H1 (cell line): ENCODE measurements at regions not wholly inside any gene's neighbourhood (a gene's known extent, or its start where the extent isn't known, plus 50 kb on each side); places are given as distances from the start of the nearest gene placed in this dataset.

Experiments used
- CTCF ChIA-PET: fragments of 300-600 bp; sonication (Branson Sonifier 250); formaldehyde crosslinking; loops from one replicate; lab custom pipeline; 2021; ENCODE audit not compliant: partially characterized antibody; lab: Charles Lee
- POLR2A ChIA-PET: fragments of 300-600 bp; sonication (Branson Sonifier 250); formaldehyde crosslinking; loops from one replicate; lab custom pipeline; 2021; ENCODE audit warnings: inconsistent platforms; ENCODE audit not compliant: partially characterized antibody; lab: Charles Lee
- DNase-seq, 2 experiments: peaks; one replicate each; pipeline versions ENCODE4 v3.0.0 to v3.0.0-alpha.2; 2010 to 2022; ENCODE audit warnings: low spot score in 2 of 2, low read depth in 1 of 2, mixed read lengths in 1 of 2
- FAIRE-seq: peaks from 2 replicates; lab custom pipeline; 2011; peaks lifted over from hg19 to GRCh38; lab: Jason Lieb, UNC
- H2AFZ ChIP-seq: 2 replicates; pipeline ENCODE4 v1.8.1; 2012; ENCODE audit warnings: low read length, inconsistent platforms
- H2AK5ac ChIP-seq: 2 replicates; pipeline ENCODE4 v1.6.1; 2013; ENCODE audit warnings: low read depth, low read length
- H2BK120ac ChIP-seq: replicated peaks from 2 replicates; pipeline ENCODE3; 2013; ENCODE audit warnings: low read depth, low read length, inconsistent platforms
- H2BK12ac ChIP-seq: 2 replicates; pipeline ENCODE4 v1.6.1; 2013; ENCODE audit warnings: low read depth, low read length
- H2BK15ac ChIP-seq: 2 replicates; pipeline ENCODE4 v1.6.1; 2013; ENCODE audit warnings: low read length
- H2BK20ac ChIP-seq: 2 replicates; pipeline ENCODE4 v1.6.1; 2013; ENCODE audit warnings: low read length
- H2BK5ac ChIP-seq: 2 replicates; pipeline ENCODE4 v1.6.1; 2013; ENCODE audit warnings: low read depth, low read length
- H3K14ac ChIP-seq: 2 replicates; pipeline ENCODE4 v1.6.1; 2013; ENCODE audit warnings: inconsistent platforms; ENCODE audit not compliant: insufficient read length
- H3K18ac ChIP-seq: 2 replicates; pipeline ENCODE4 v1.6.1; 2013; ENCODE audit warnings: low read length; ENCODE audit errors: extremely low read depth
- H3K23ac ChIP-seq: 2 replicates; pipeline ENCODE4 v1.6.1; 2013; ENCODE audit warnings: inconsistent platforms; ENCODE audit not compliant: insufficient read length
- H3K23me2 ChIP-seq: 2 replicates; pipeline ENCODE4 v1.6.1; 2013; ENCODE audit warnings: low read depth, low read length
- H3K27ac ChIP-seq: 2 replicates; pipeline ENCODE4 v1.6.1; 2011; ENCODE audit warnings: low read depth, low read length, inconsistent platforms
- H3K27me3 ChIP-seq, 4 experiments: replicated peaks in 1 of 4; 1 replicate in 1 of 4; 2 replicates in 3 of 4; pipeline versions ENCODE4 v1.6.1 to v1.8.1; 2011 to 2013; ENCODE audit warnings: low read length in 3 of 4, mild to moderate bottlenecking in 3 of 4, inconsistent platforms in 2 of 4, mixed read lengths in 2 of 4, moderate library complexity in 1 of 4; ENCODE audit not compliant: control insufficient read depth in 3 of 4, insufficient read depth in 3 of 4; ENCODE audit errors: extremely low read depth in 1 of 4
- H3K36me3 ChIP-seq, 4 experiments: 2 replicates each; pipeline versions ENCODE4 v1.6.1 to v1.8.1; 2011 to 2013; ENCODE audit warnings: mild to moderate bottlenecking in 4 of 4, low read length in 3 of 4, moderate library complexity in 2 of 4, control low read depth in 1 of 4, inconsistent platforms in 1 of 4; ENCODE audit not compliant: insufficient read depth in 4 of 4, control insufficient read depth in 2 of 4
- H3K4ac ChIP-seq: replicated peaks from 2 replicates; pipeline ENCODE3; 2013; ENCODE audit warnings: low read length, low read depth, mixed read lengths, inconsistent platforms; ENCODE audit not compliant: insufficient read length
- H3K4me1 ChIP-seq, 4 experiments: replicated peaks in 1 of 4; 1 replicate in 1 of 4; 2 replicates in 3 of 4; pipeline versions ENCODE4 v1.6.1 to v1.8.1; 2011 to 2013; ENCODE audit warnings: low read length in 3 of 4, inconsistent platforms in 2 of 4, mixed read lengths in 1 of 4; ENCODE audit not compliant: insufficient read depth in 4 of 4, control insufficient read depth in 3 of 4
- H3K4me2 ChIP-seq, 2 experiments: 2 replicates each; pipeline versions ENCODE4 v1.6.1 to v1.8.1; 2011 to 2013; ENCODE audit warnings: low read depth in 2 of 2, low read length in 2 of 2, control low read depth in 1 of 2, inconsistent platforms in 1 of 2, mild to moderate bottlenecking in 1 of 2; ENCODE audit not compliant: insufficient read depth in 1 of 2
- H3K4me3 ChIP-seq, 4 experiments: fragments of 200-600, 300-600 bp in 1 of 4; sonication (generic), shearing (Covaris generic), sonication (Bioruptor Twin) in 1 of 4; 2 replicates each; pipeline versions ENCODE4 v1.5.1 to v1.8.1; 2011 to 2016; ENCODE audit warnings: low read length in 4 of 4, low read depth in 3 of 4, control low read depth in 2 of 4, inconsistent platforms in 2 of 4, mild to moderate bottlenecking in 2 of 4, mixed read lengths in 1 of 4, moderate library complexity in 1 of 4; ENCODE audit not compliant: insufficient read depth in 2 of 4; ENCODE audit errors: extremely low read depth in 1 of 4
- H3K56ac ChIP-seq: replicated peaks from 2 replicates; pipeline ENCODE3; 2013; ENCODE audit warnings: low read depth, mild to moderate bottlenecking, mixed read lengths, low read length, inconsistent platforms; ENCODE audit not compliant: insufficient read length
- H3K79me1 ChIP-seq: 2 replicates; pipeline ENCODE4 v1.6.1; 2013; ENCODE audit warnings: low read depth, low read length, control low read depth
- H3K79me2 ChIP-seq, 2 experiments: 2 replicates each; pipeline versions ENCODE4 v1.6.1 to v1.8.1; 2012 to 2013; ENCODE audit warnings: low read length in 2 of 2, mild to moderate bottlenecking in 2 of 2, inconsistent platforms in 1 of 2; ENCODE audit not compliant: insufficient read depth in 2 of 2, control insufficient read depth in 1 of 2
- H3K9ac ChIP-seq, 4 experiments: replicated peaks in 1 of 4; 1 replicate in 1 of 4; 2 replicates in 3 of 4; pipeline versions ENCODE4 v1.6.1 to v1.8.1; 2011 to 2013; ENCODE audit warnings: low read depth in 3 of 4, low read length in 3 of 4, control low read depth in 2 of 4, mild to moderate bottlenecking in 2 of 4, moderate library complexity in 2 of 4, inconsistent platforms in 1 of 4; ENCODE audit errors: extremely low read depth in 1 of 4
- H3K9me3 ChIP-seq, 2 experiments: 2 replicates each; pipeline versions ENCODE4 v1.6.1 to v1.8.1; 2012 to 2013; ENCODE audit warnings: mild to moderate bottlenecking in 2 of 2, moderate library complexity in 2 of 2, control low read depth in 1 of 2, inconsistent platforms in 1 of 2, low read depth in 1 of 2, low read length in 1 of 2, mixed read lengths in 1 of 2; ENCODE audit not compliant: insufficient read depth in 2 of 2
- H4K20me1 ChIP-seq, 2 experiments: replicated peaks in 1 of 2; 2 replicates each; pipeline versions ENCODE3 to v1.8.1; 2011 to 2013; ENCODE audit warnings: inconsistent platforms in 2 of 2, low read length in 2 of 2, mild to moderate bottlenecking in 1 of 2; ENCODE audit not compliant: insufficient read depth in 2 of 2, control insufficient read depth in 1 of 2
- H4K5ac ChIP-seq: 2 replicates; pipeline ENCODE4 v1.6.1; 2013; ENCODE audit warnings: low read length, low read depth, mixed read lengths, inconsistent platforms; ENCODE audit not compliant: insufficient read length
- H4K8ac ChIP-seq: 2 replicates; pipeline ENCODE4 v1.8.0; 2013; ENCODE audit warnings: mild to moderate bottlenecking, moderate library complexity, low read length, inconsistent platforms; ENCODE audit not compliant: insufficient read depth; ENCODE audit errors: extremely low read depth
- H4K91ac ChIP-seq: replicated peaks from 2 replicates; pipeline ENCODE3; 2013; ENCODE audit warnings: low read length, mixed read lengths, inconsistent platforms; ENCODE audit not compliant: insufficient read length
- GTF2F1 ChIP-seq: IDR thresholded peaks from 2 replicates; pipeline ENCODE4 v1.6.1; 2012; ENCODE audit warnings: low read depth, low read length, improper control_type of control experiment, borderline replicate concordance
- HDAC2 ChIP-seq, 2 experiments: fragments of 300-600 bp in 1 of 2; sonication (generic) in 1 of 2; IDR thresholded peaks; 2 replicates each; pipeline ENCODE4 v1.6.1; 2011 to 2012; ENCODE audit warnings: low read depth in 2 of 2, low read length in 2 of 2, mild to moderate bottlenecking in 2 of 2, moderate library complexity in 2 of 2, borderline replicate concordance in 1 of 2, inconsistent platforms in 1 of 2
- JUN ChIP-seq: IDR thresholded peaks from 2 replicates; pipeline ENCODE4 v1.6.1; 2011; ENCODE audit warnings: low read depth, mild to moderate bottlenecking, improper control_type of control experiment, low read length
- JUND ChIP-seq: IDR thresholded peaks from 2 replicates; pipeline ENCODE4 v1.6.1; 2011; ENCODE audit warnings: mild to moderate bottlenecking, improper control_type of control experiment, low read length
- NANOG ChIP-seq: IDR thresholded peaks from 2 replicates; pipeline ENCODE4 v1.6.1; 2011; ENCODE audit warnings: low read length, low read depth, mild to moderate bottlenecking, inconsistent platforms; ENCODE audit not compliant: insufficient read depth, poor library complexity, severe bottlenecking
- POLR2AphosphoS5 ChIP-seq: IDR thresholded peaks from 2 replicates; pipeline ENCODE4 v1.6.1; 2011; ENCODE audit warnings: low read depth, low read length
- SIX5 ChIP-seq: IDR thresholded peaks from 2 replicates; pipeline ENCODE4 v1.6.1; 2011; ENCODE audit warnings: mild to moderate bottlenecking, low read depth, low read length
- SRF ChIP-seq: IDR thresholded peaks from 2 replicates; pipeline ENCODE4 v1.6.1; 2011; ENCODE audit warnings: mild to moderate bottlenecking, low read depth, low read length, moderate library complexity
- WGBS, 2 experiments: shearing (Covaris generic) in 1 of 2; methylation state at CpG; one replicate each; pipeline versions ENCODE4 v1.1.6 to v1.1.7; 2013 to 2015; ENCODE audit warnings: low lambda C conversion rate in 2 of 2, mixed read lengths in 2 of 2, inconsistent platforms in 1 of 2, low coverage in 1 of 2, missing lambda C conversion rate in 1 of 2; ENCODE audit not compliant: insufficient replicate concordance in 2 of 2, insufficient coverage in 1 of 2, insufficient read length in 1 of 2; ENCODE audit errors: extremely low coverage in 1 of 2, missing lambda C conversion rate in 1 of 2; 5-methylcytosine and 5-hydroxymethylcytosine counted together
- TF ChIP-seq, protein P1 (sequence below): IDR thresholded peaks from 2 replicates; pipeline ENCODE4 v1.6.1; 2012; ENCODE audit warnings: inconsistent platforms
- TF ChIP-seq, protein P2 (sequence below): IDR thresholded peaks from 2 replicates; pipeline ENCODE4 v1.6.1; 2012; ENCODE audit warnings: inconsistent platforms
- TF ChIP-seq, protein P3 (sequence below), 3 experiments: IDR thresholded peaks; 1 replicate in 2 of 3; 2 replicates in 1 of 3; pipeline versions ENCODE4 v1.5.1 to v1.6.1; 2011; ENCODE audit warnings: low read length in 3 of 3, mild to moderate bottlenecking in 3 of 3, inconsistent platforms in 2 of 3, low read depth in 1 of 3, moderate library complexity in 1 of 3; ENCODE audit not compliant: insufficient read depth in 1 of 3; ENCODE audit errors: control extremely low read depth in 1 of 3

DNA sequence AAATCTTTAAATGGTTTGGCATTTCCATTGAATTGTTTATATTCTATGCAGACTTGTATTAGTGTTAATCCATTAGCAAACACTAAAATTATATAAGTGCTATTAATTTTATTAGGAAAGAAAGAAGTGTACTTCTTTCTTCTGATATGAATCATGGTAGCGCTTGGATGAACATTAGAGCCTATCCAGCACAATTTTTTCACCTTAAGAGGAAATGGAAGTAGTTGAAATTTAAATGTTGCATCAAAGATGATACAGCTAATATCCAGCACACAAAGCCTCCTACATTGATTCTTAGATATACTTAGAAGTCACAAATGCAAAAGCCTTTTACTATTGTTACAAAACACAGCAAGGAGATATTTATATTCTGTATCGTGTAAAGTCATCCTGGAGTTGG lies 174.5 kb downstream of the AHR start:
- Histone ChIP-seq H3K4me3 (no peak overlapping the region), H2BK120ac (no peak overlapping the region), H3K9me3 (no peaks in the 10 kb centered on the region), H2BK15ac (no peak overlapping the region), H3K79me1 (no peaks in the 10 kb centered on the region), H4K91ac (no peak overlapping the region), H3K9ac (no peak overlapping the region), H4K5ac (no peak overlapping the region), H2BK20ac (no peak overlapping the region), H3K4ac (no peak overlapping the region), H3K27ac (no peak overlapping the region), H3K56ac (no peak overlapping the region), H2AFZ (no peak overlapping the region), H3K14ac (no peak overlapping the region), H4K8ac (no peak overlapping the region), H3K23ac (no peak overlapping the region), H2BK5ac (no peak overlapping the region), H2BK12ac (no peak overlapping the region), H2AK5ac (no peak overlapping the region), H3K4me2 (no peak overlapping the region), H3K23me2 (no peaks in the 10 kb centered on the region), H3K27me3 (no peaks in the 10 kb centered on the region), H3K79me2 (no peaks in the 10 kb centered on the region), H3K36me3 (no peaks in the 10 kb centered on the region), H3K4me1 (no peaks in the 10 kb centered on the region; a peak in 1 of 7 replicates), H3K18ac (no peak overlapping the region), H4K20me1 (no peaks in the 10 kb centered on the region)
- FAIRE-seq: no peak
- DNase-seq: no peak
- ChIA-PET CTCF (no interaction called here), POLR2A (no interaction called here)
- WGBS, 2 experiments: 94% methylated on average over 2 of the region's 2 CpGs; no CpG with 5 or more reads in 1 of the 2 experiments
- TF ChIP-seq GTF2F1 (no peak), JUND (no peak), POLR2AphosphoS5 (no peak), SRF (no peak), HDAC2 (IDR thresholded peaks at IDR 0.05; ENCODE audit: borderline replicate concordance in 1 of 2, low read depth in 2 of 2, low read length in 2 of 2) (no peak), SIX5 (no peak), JUN (no peak), NANOG (no peak)
- TF ChIP-seq, protein P1, sequence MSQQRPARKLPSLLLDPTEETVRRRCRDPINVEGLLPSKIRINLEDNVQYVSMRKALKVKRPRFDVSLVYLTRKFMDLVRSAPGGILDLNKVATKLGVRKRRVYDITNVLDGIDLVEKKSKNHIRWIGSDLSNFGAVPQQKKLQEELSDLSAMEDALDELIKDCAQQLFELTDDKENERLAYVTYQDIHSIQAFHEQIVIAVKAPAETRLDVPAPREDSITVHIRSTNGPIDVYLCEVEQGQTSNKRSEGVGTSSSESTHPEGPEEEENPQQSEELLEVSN: no peak
- TF ChIP-seq, protein P2, sequence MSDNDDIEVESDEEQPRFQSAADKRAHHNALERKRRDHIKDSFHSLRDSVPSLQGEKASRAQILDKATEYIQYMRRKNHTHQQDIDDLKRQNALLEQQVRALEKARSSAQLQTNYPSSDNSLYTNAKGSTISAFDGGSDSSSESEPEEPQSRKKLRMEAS: no peak
- TF ChIP-seq, protein P3, sequence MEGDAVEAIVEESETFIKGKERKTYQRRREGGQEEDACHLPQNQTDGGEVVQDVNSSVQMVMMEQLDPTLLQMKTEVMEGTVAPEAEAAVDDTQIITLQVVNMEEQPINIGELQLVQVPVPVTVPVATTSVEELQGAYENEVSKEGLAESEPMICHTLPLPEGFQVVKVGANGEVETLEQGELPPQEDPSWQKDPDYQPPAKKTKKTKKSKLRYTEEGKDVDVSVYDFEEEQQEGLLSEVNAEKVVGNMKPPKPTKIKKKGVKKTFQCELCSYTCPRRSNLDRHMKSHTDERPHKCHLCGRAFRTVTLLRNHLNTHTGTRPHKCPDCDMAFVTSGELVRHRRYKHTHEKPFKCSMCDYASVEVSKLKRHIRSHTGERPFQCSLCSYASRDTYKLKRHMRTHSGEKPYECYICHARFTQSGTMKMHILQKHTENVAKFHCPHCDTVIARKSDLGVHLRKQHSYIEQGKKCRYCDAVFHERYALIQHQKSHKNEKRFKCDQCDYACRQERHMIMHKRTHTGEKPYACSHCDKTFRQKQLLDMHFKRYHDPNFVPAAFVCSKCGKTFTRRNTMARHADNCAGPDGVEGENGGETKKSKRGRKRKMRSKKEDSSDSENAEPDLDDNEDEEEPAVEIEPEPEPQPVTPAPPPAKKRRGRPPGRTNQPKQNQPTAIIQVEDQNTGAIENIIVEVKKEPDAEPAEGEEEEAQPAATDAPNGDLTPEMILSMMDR (IDR thresholded peaks at IDR 0.05; ENCODE audit: control extremely low read depth in 1 of 3, insufficient read depth in 1 of 3, low read depth in 1 of 3, low read length in 3 of 3): no peak
